PC-3 (cell line): ENCODE measurements at regions not wholly inside any gene's neighbourhood (a gene's known extent, or its start where the extent isn't known, plus 50 kb on each side); places are given as distances from the start of the nearest gene placed in this dataset.

Experiments
- ATAC-seq: fragments of 200-7000 bp; cut with Tn5 transposase; 2 replicates; pipeline ENCODE4 v1.9.1; 2020; ENCODE audit warnings: mild to moderate bottlenecking, moderate library complexity
- BruUV-seq: library from RNA; stranded (reverse); fragments of 400-500 nt; replicated peaks from 2 replicates; lab custom pipeline; 2021; lab: Mats Ljungman, UMichigan
- CTCF ChIA-PET: fragments of 300-600 bp; sonication (Branson Sonifier 250); formaldehyde crosslinking; loops from one replicate; lab custom pipeline; 2022; ENCODE audit warnings: antibody characterized with exemption; lab: Charles Lee
- POLR2A ChIA-PET: fragments of 300-600 bp; sonication (Branson Sonifier 250); formaldehyde crosslinking; loops from one replicate; lab custom pipeline; 2022; ENCODE audit warnings: antibody characterized with exemption; ENCODE audit not compliant: unreplicated experiment; lab: Charles Lee
- DNase-seq: peaks from one replicate; pipeline ENCODE4 v3.0.0-alpha.2; 2015
- H2AFZ ChIP-seq: fragments of 300-600 bp; sonication (generic); 2 replicates; pipeline ENCODE4 v1.6.0; 2016; ENCODE audit warnings: antibody characterized with exemption, low read length
- H3F3A ChIP-seq: fragments of 300-600 bp; sonication (generic); one replicate; pipeline ENCODE4 v1.6.0; 2017; ENCODE audit warnings: antibody characterized with exemption, low read length, control low read depth, mild to moderate bottlenecking; ENCODE audit not compliant: unreplicated experiment
- H3K27ac ChIP-seq: fragments of 300-600 bp; sonication (generic); 2 replicates; pipeline ENCODE4 v1.5.1; 2016; ENCODE audit warnings: mild to moderate bottlenecking, low read length
- H3K27me3 ChIP-seq: fragments of 300-600 bp; sonication (generic); 2 replicates; pipeline ENCODE4 v1.6.1; 2016; ENCODE audit warnings: low read length, mixed read lengths
- H3K36me3 ChIP-seq: fragments of 300-600 bp; sonication (generic); 2 replicates; pipeline ENCODE4 v1.6.1; 2016; ENCODE audit warnings: low read depth, mixed run types, low read length, mixed read lengths
- H3K4me1 ChIP-seq: fragments of 300-600 bp; sonication (generic); 2 replicates; pipeline ENCODE4 v1.5.1; 2016; ENCODE audit warnings: low read length; ENCODE audit not compliant: insufficient read depth
- H3K4me2 ChIP-seq: fragments of 300-600 bp; sonication (generic); 2 replicates; pipeline ENCODE4 v1.6.0; 2016; ENCODE audit warnings: low read length
- H3K4me3 ChIP-seq: fragments of 300-600 bp; sonication (generic); 2 replicates; pipeline ENCODE4 v1.5.1; 2016; ENCODE audit warnings: mild to moderate bottlenecking, low read length, mixed read lengths
- H3K79me2 ChIP-seq: fragments of 300-600 bp; sonication (generic); 2 replicates; pipeline ENCODE4 v1.6.1; 2017; ENCODE audit warnings: low read length, mixed read lengths
- H3K9ac ChIP-seq: fragments of 300-600 bp; sonication (generic); 2 replicates; pipeline ENCODE4 v1.6.0; 2016; ENCODE audit warnings: mild to moderate bottlenecking, low read length
- H3K9me2 ChIP-seq: fragments of 300-600 bp; sonication (generic); replicated peaks from 2 replicates; pipeline ENCODE4 v1.6.1; 2016; ENCODE audit warnings: mixed run types, low read length, mixed read lengths
- H3K9me3 ChIP-seq: fragments of 300-600 bp; sonication (generic); 2 replicates; pipeline ENCODE4 v1.6.1; 2016; ENCODE audit warnings: low read length, mixed read lengths
- H4K20me1 ChIP-seq: fragments of 300-600 bp; sonication (generic); 2 replicates; pipeline ENCODE4 v1.6.1; 2016; ENCODE audit warnings: low read length, mixed read lengths
- CTCF ChIP-seq: fragments of 300-600 bp; sonication (generic); conservative IDR thresholded peaks from 2 replicates; pipeline ENCODE4 v1.5.1; 2017; ENCODE audit warnings: antibody characterized with exemption, low read depth, mild to moderate bottlenecking, low read length
- EZH2 ChIP-seq: fragments of 300-600 bp; sonication (generic); IDR thresholded peaks from one replicate; pipeline ENCODE4 v1.6.1; 2017; ENCODE audit warnings: antibody characterized with exemption, mild to moderate bottlenecking, low read length; ENCODE audit not compliant: unreplicated experiment
- EZH2phosphoT487 ChIP-seq: fragments of 300-600 bp; sonication (generic); IDR thresholded peaks from 2 replicates; pipeline ENCODE4 v1.6.1; 2018; ENCODE audit warnings: mild to moderate bottlenecking, antibody characterized with exemption, low read length, borderline replicate concordance
- intact Hi-C: fragments of 100-400 bp; cut with micrococcal nuclease; formaldehyde crosslinking; loops from 2 replicates; pipeline ENCODE4 v1.9.0; 2023

DNA sequence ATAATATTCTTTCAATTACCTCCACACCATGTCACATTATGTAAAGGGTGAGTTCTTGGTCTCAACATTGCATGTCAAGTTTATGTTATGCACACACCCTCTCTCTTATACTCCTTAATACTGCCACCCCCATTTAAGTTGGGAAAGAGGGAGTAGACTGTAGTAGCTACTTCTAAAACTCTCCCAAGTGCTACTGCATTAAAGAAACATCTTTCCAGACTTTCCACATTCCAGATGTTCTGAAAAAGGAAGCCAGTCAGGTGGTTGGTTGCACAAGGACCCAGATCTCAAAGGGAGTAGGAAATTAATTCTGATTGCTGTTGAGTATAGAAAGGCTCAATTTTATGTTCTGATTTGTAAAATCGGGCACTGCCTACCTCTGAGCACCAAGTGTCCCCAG is 419.5 kb downstream of the CD83 start:
- H4K20me1 ChIP-seq: no peaks in the 10 kb centered on the region
- no peak for TF ChIP-seq EZH2
- no peak for TF ChIP-seq CTCF
- no peak for TF ChIP-seq EZH2phosphoT487
- no peaks in the 10 kb centered on the region for H3F3A ChIP-seq
- CTCF ChIA-PET: no interaction called here
- H3K4me1 ChIP-seq: peaks cover 27% of the 10 kb centered on the region
- POLR2A ChIA-PET: no interaction called here
- no peak overlapping the region for H3K9ac ChIP-seq
- DNase-seq (no peak), ATAC-seq (no peak)
- H3K27ac ChIP-seq: no peak overlapping the region
- no peaks in the 10 kb centered on the region for H3K36me3 ChIP-seq
- no peaks in the 10 kb centered on the region for H3K9me2 ChIP-seq
- no TSS peak for BruUV-seq
- H3K27me3 ChIP-seq: no peaks in the 10 kb centered on the region
- H3K4me3 ChIP-seq: no peak overlapping the region
- no peaks in the 10 kb centered on the region for H3K9me3 ChIP-seq
- H3K4me2 ChIP-seq: no peak overlapping the region
- H3K79me2 ChIP-seq: no peaks in the 10 kb centered on the region
- intact Hi-C loops: no loop called here
- no peak overlapping the region for H2AFZ ChIP-seq

DNA sequence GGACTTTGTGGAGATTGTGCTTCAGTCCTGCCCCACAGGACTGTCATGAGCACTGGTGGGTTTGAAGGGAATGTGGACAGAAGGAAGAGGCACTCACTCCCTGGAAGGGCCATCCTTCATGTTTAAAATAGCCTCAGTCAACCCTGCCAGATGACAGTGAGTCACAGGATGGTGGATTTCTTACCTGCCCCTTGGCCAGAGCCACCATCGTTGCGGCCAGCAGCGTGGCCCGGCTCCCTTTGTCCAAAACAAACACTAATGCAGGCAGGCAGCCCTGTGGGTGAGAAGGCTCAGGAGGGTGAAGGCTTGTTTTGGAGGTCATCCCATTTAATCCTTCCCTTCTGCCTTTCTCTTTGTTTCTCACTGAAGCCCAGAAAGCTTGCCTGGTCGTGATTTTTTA is 422.7 kb downstream of the CD83 start:
- H3K36me3 ChIP-seq: no peaks in the 10 kb centered on the region
- POLR2A ChIA-PET: interaction anchor here (0.6 kb wide), 1 partner anchor 75 kb away, joined by 5 read pairs; no protein-coding TSS in a partner anchor
- intact Hi-C loops: loop anchor here (5.0 kb wide), 1 partner anchor 192 kb away; no protein-coding TSS in a partner anchor
- no TSS peak for BruUV-seq
- H3K4me2 ChIP-seq: peak overlapping the region; percentile 40
- no peaks in the 10 kb centered on the region for H3K27me3 ChIP-seq
- H4K20me1 ChIP-seq: no peaks in the 10 kb centered on the region
- peak overlapping the region; percentile 78 for H3K27ac ChIP-seq
- H3K4me1 ChIP-seq: peaks cover 29% of the 10 kb centered on the region
- ATAC-seq (peak; percentile 96), DNase-seq (peak; percentile 91)
- no peaks in the 10 kb centered on the region for H3K79me2 ChIP-seq
- peak overlapping the region; percentile 39 for H3K9ac ChIP-seq
- no peak overlapping the region for H3K4me3 ChIP-seq
- H3K9me2 ChIP-seq: no peaks in the 10 kb centered on the region
- CTCF ChIA-PET: no interaction called here
- TF ChIP-seq EZH2phosphoT487 (no peak), CTCF (no peak), EZH2 (no peak)
- no peaks in the 10 kb centered on the region for H3F3A ChIP-seq
- peak overlapping the region; percentile 52 for H2AFZ ChIP-seq
- no peaks in the 10 kb centered on the region for H3K9me3 ChIP-seq

DNA sequence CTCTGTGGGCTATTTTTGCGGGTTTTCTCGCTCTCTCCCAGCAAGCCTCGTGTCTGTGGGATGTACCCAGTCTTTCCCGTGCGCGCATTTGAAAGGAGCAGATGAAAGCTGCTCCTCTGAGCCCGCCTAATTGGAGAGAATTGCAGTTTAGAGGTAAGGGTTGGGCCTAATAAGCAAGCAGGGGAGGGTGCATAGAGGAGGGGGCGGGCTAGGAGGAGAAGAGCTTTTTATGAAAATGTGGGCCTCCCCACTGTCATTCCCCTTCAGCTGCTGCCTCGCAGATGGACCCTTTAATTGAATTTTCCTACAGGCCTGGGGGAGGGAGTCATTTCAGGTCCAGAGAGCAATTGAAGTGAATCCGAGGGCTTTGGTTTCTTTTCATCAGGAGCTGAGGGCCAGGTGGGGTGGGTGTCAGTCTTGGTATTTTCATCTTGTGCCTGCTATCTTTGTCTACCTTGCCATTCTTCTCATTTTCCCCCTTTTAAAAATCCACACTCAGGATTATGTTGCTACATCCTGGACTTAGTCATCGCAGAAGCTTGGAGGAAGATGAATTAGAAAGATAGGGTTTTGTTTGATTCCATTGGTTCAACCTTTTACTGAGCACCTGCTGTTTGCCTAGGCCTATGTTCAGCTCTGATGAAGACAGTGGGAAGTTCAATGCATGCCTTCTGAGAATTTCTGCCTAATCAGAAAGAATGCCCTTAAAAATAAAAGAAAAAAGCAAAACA is 423.4 kb downstream of the CD83 start:
- no peak overlapping the region for H2AFZ ChIP-seq
- H3K4me3 ChIP-seq: no peak overlapping the region
- H3K4me1 ChIP-seq: peaks cover 29% of the 10 kb centered on the region
- H3K4me2 ChIP-seq: peak overlapping the region; percentile 40
- no peaks in the 10 kb centered on the region for H3K79me2 ChIP-seq
- peak; percentile 61 for DNase-seq
- no peaks in the 10 kb centered on the region for H3K9me2 ChIP-seq
- intact Hi-C loops: loop anchor here (5.0 kb wide), 1 partner anchor 191 kb away; no protein-coding TSS in a partner anchor
- peak overlapping the region; percentile 39 for H3K9ac ChIP-seq
- no peaks in the 10 kb centered on the region for H3K9me3 ChIP-seq
- POLR2A ChIA-PET: interaction anchor here (0.6 kb wide), 1 partner anchor 74 kb away, joined by 5 read pairs; no protein-coding TSS in a partner anchor
- BruUV-seq: no TSS peak
- CTCF ChIA-PET: no interaction called here
- H3K27me3 ChIP-seq: no peaks in the 10 kb centered on the region
- no peaks in the 10 kb centered on the region for H3F3A ChIP-seq
- TF ChIP-seq EZH2 (no peak), CTCF (no peak), EZH2phosphoT487 (no peak)
- H3K36me3 ChIP-seq: no peaks in the 10 kb centered on the region
- no peaks in the 10 kb centered on the region for H4K20me1 ChIP-seq
- peak; percentile 40 for ATAC-seq
- peak overlapping the region; percentile 74 for H3K27ac ChIP-seq
